Inflammatory macrophage treated with lipopolysaccharide for 1 hour (primary cell): ENCODE measurements at regions not wholly inside any gene's neighbourhood (a gene's known extent, or its start where the extent isn't known, plus 50 kb on each side); places are given as distances from the start of the nearest gene placed in this dataset.

Experiments
- DNase-seq, 2 donors: peaks; one replicate each; pipeline ENCODE4 v3.0.0-alpha.2; 2020 to 2022

GRCh38 chr18:27750014-27750413, 426.9 kb downstream of the CDH2 start:
- DNase-seq = no peak

GRCh38 chr18:27749194-27749593, 427.7 kb downstream of the CDH2 start:
- no peak for DNase-seq

DNA sequence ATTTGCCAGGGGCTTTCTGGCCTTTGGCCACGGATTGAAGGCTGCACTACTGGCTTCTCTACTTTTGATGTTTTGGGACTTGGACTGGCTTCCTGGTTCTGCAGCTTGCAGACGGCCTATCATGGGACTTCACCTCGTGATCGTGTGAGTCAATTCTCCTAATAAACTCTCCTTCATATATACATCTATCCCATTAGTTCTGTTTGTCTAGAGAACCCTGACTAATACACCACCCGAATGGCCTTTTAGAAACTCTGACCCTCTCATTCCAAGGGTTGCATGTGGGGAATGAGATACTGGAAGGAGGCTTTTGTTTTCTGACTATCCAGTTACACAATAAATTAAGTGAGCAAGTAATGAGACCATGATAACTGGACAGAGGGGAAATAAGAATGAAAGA, 430.7 kb downstream of the CDH2 start:
- no peak for DNase-seq

- DNase-seq = no peak
These were observed 441.8 kb downstream of the CDH2 start for GRCh38 chr18:27735117-27735516.

DNA sequence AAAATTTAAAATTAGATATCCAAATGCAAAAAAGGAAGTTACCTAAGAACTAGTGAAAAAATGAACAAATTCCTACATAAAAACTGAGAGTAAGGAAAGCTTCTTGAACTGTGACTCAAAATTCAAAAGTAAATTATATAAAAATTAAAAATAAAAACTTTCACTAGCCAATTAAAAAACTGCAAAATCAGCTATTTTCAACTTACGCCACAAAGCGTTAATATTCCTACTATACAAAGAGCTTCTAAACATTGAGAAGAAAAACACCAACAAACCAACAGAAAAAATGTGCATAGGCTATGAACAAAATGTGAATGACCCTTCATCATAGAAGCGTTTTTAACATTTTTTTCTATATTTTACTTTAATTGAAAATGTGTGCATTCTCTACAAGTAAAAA, 445.7 kb downstream of the CDH2 start:
- DNase-seq = no peak

DNA sequence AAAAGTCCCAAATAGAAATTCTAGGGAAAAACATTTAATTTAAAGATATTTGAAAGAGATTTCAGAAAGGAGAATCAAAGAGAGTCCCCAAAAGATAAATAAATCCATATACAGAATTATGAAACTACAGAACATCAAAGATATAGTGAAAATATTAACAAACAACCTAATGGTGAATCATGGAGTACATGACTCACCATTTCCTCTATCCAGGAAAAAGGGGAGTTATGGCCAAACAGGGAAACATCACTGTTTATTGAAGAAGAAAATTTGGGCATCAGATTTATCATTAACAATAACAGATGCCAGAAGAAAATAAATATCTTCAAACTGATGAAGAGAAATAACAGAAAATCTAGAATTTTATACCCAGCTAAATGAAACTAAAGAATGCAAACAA, 448.3 kb downstream of the CDH2 start:
- no peak for DNase-seq

- DNase-seq = no peak
These were observed 452.6 kb downstream of the CDH2 start for GRCh38 chr18:27724362-27724761.

DNA sequence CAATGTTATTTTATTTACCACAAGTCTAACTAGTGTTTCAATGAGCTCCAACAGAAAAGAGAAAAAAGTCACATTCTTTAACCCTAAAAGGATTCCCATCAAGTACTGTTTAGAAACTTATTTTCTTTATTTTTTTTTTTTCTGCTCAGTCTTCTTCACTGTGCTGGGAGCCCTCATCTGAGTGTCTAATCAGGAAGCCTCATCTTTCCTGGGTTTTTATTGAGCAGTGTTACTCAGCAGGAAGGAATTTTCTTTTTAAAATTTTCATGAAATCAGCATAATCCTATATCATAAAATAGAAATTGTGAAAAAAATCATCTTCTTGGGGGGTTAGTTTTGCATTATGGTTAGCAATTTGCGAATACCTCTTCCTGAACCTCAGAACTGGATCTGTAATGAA, 453.8 kb downstream of the CDH2 start:
- DNase-seq = no peak

GRCh38 chr18:27719680-27720079, 457.2 kb downstream of the CDH2 start:
- DNase-seq = no peak

DNA sequence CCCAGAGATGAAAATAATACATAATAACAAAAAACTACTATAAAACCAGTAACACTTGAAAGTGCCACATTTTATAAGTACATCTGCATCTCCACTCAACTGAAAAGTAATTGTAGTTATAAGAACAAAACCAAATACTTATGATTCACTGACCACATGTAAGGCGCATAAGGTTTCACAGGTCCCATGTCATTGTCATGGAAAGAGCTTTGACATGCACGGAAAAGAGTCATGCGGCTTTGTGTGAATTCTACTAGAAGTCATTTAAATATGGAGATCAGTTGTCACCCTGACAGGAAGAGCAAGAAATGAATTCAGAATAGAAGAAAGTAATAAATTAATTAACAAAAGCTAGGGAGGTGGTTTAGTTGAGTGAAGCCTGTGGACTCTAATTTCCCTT, 459.1 kb downstream of the CDH2 start:
- DNase-seq = no peak

DNA sequence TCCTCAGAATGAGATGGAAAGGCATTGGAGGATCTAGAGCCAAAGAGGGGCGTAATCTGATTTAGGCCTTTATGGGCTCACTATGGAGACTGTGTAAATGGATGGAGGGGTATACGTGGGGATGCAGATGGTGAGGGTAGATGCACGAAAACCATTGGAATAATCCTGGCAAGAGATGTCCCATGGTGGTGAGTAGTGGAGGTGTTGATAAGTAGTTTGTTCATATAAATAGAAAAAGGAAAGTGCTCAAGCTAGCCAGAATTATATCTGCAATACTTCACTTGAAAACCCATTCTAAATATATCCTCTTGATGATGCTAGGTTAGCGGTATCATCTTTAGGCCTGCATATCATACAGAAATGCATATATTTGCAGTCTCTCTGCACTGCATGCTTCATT, 459.7 kb downstream of the CDH2 start:
- no peak for DNase-seq

GRCh38 chr18:27715751-27716150, 461.2 kb downstream of the CDH2 start:
- DNase-seq = no peak

DNA sequence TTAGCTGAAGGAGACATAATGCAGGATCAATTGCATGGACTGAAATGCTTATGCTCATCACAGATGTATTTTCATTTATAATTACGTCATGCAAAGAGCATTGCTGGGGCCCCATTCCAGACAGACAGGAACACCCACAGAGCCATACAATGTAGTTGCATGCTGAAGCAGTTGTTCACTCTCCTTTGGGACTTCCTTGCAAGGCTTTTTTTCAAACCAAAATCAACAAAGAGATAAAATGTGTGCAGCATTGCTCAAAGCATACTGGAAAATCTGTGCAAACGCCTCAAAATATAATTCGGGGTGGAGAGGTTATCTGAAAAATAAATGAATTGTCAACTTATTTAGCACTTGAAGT, 463.2 kb downstream of the CDH2 start:
- DNase-seq = no peak

- no peak for DNase-seq
These were observed 463.7 kb downstream of the CDH2 start for GRCh38 chr18:27713037-27713737.

- DNase-seq = no peak
These were observed 464.9 kb downstream of the CDH2 start for GRCh38 chr18:27712066-27712465.

- no peak for DNase-seq
These were observed 465.5 kb downstream of the CDH2 start for GRCh38 chr18:27711382-27711781.

- DNase-seq = no peak
These were observed 467.6 kb downstream of the CDH2 start for GRCh38 chr18:27709344-27709743.

- no peak for DNase-seq
These were observed 469.7 kb downstream of the CDH2 start for GRCh38 chr18:27707201-27707600.

DNA sequence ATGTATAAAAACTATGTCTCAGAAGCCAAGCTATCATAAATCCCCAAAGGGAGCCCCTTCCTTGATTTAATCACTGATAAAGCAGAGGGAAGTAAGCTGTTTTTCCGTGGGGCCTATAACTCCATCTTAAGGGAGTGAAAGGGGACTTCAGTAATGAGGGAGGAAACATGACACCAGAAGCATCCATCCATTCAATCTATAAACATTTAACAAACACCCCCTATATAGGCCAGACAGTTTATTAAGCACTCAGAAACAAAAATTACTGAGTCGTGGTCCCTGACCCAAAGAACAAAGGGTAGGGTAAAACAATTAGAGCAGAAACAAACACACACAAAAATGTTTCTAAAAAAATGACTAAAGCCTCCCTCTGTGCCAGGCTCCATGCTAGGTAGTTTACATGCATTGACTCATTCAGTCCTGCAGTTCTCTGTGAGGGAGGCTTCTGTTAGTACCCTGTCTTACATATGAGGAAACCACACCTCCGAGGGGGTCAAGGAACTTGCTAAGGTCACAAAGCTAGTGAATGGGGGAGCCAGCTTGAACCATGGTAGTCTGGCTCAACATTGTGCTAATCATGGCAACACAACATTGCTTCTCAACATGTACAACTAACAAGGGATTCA, 472.1 kb downstream of the CDH2 start:
- DNase-seq = no peak

GRCh38 chr18:27699137-27699536, 477.8 kb downstream of the CDH2 start:
- no peak for DNase-seq

DNA sequence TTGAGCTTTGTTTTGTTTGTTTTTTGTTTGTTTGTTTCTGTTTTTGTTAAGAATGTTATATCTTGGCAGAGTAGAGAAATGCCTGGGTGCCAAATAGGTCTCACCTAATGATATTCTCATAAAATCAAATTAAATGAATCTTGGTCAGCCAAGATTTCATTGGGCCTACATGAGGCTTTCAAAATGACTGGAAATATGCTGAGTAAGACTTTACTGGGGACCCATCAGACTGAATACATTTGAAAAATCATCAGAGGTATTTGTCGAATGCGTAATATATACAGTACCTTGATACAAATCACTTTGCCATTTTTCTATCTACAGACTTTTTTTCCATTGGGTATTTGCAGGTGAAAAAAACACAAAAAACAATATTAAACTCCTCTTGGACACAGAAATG, 480.8 kb downstream of the CDH2 start:
- no peak for DNase-seq

DNA sequence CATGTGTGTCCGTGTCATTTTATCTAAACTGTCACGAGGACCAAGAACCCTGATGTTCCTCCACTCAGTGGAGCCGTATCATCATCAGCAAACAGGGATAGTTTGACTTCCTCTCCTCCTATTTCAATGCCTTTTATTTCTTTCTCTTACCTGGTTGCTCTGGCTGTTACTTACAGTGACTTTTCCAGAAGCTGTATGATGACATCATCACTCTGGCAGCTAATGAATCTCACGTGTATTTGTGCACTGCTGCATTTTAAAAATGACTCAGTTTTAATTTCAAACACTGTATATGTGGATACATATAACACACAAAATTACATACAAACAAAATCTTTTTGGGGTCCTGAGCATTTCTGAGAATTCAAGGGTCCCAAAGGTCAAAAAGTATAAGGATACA, 481.4 kb downstream of the CDH2 start:
- no peak for DNase-seq

DNA sequence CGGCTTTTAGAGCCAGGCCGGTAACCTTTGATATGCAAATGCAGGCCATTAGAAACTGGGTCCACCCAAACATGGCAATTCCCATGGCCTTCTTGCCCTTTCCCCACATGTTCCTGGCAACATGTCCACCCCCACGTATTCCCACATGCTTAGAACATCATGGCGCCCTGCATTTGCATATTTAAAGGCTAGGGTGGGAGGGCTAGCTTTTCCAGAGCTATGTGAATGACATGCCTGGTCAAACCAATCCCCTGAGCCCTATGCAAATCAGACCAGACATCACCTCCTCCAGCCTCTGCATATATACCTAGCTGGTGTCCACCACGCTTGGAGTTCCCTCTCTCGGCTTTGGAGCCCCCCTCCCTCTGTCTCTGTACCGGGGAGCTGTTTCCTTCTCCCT, 481.9 kb downstream of the CDH2 start:
- DNase-seq = no peak

DNA sequence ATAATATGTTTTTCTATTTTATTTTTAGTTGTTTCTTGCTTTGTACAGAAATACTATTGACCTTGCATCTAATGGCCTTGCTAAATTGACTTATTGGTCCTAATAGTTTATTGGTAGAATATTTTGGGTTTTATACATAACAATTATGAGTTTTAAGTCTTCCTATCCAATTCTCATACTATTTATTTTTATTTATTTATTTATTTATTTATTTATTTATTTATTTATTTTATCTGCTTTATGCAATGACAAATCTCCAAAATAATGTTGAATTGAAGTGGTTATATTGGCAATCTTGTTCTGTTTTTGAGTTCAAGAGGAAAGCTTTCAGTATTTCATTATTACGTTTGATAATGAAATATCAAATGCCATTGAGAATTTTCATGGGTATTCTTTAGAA, 488.3 kb downstream of the CDH2 start:
- DNase-seq = no peak

DNA sequence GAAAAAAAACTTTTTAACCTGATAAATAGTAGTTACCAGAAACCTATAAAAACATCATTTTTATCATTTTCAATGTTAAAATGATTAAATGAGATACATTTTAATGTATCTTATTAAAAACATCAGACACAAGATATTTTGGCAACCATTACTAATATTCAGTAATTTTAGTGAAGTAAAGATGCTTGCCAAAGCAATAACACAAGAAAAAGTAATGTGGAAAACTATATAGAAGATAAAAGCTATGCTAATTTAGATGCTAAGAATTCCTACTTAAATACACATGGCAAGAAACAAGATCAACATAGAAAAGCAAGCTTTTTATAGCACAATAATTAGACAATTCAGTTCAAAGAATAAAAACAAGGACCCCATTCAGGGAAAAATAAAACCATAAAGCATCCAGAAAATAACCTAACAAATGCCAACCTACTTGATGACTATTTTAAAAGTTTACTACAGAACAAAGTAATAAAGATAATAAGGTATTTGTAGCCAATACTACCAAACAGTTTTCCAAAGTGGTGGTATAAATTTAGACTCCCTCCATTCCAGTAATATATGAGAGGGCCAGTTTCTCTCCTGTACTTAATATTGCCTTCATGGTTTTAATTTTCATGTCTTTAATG, 489.5 kb downstream of the CDH2 start:
- no peak for DNase-seq
